ENCODE measurements at regions not wholly inside any gene's neighbourhood (a gene's known extent, or its start where the extent isn't known, plus 50 kb on each side); places are given as distances from the start of the nearest gene placed in this dataset.

DNA sequence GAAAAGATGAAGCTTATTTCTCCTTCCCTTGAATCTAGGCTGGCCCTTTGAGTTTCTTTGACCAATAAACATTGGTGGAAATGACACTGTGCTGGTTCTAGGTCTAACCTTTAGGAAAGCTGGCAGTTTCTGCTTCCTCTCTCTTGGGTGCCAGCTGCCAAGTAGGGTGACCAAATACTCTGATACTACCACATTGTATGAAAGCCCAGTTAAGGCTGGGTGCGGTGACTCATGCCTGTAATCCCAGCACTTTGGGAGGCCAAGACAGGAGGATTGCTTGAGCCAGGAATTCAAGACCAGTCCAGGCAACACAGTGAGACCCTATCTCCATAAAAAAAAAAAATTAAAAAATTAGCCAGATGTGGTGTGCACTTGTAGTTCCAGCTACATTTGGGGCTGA, 320.7 kb downstream of the ZNF621 start:
- TF ChIP-seq, protein P1, sequence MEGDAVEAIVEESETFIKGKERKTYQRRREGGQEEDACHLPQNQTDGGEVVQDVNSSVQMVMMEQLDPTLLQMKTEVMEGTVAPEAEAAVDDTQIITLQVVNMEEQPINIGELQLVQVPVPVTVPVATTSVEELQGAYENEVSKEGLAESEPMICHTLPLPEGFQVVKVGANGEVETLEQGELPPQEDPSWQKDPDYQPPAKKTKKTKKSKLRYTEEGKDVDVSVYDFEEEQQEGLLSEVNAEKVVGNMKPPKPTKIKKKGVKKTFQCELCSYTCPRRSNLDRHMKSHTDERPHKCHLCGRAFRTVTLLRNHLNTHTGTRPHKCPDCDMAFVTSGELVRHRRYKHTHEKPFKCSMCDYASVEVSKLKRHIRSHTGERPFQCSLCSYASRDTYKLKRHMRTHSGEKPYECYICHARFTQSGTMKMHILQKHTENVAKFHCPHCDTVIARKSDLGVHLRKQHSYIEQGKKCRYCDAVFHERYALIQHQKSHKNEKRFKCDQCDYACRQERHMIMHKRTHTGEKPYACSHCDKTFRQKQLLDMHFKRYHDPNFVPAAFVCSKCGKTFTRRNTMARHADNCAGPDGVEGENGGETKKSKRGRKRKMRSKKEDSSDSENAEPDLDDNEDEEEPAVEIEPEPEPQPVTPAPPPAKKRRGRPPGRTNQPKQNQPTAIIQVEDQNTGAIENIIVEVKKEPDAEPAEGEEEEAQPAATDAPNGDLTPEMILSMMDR (IDR thresholded peaks at IDR 0.05) = no peak
- TF ChIP-seq POLR2A (IDR thresholded peaks at IDR 0.05) = no peak

Measured in esophagus squamous epithelium (tissue), 4 donors.